GM12878 (cell line): ENCODE measurements at regions not wholly inside any gene's neighbourhood (a gene's known extent, or its start where the extent isn't known, plus 50 kb on each side); places are given as distances from the start of the nearest gene placed in this dataset.

Experiments
- BHLHE40 ChIP-seq, 2 experiments: fragments of 450-650 bp in 1 of 2; IDR thresholded peaks; 2 replicates each; pipeline ENCODE4 v1.6.1; 2011 to 2017; ENCODE audit warnings: low read depth in 2 of 2, borderline replicate concordance in 1 of 2, improper control_type of control experiment in 1 of 2, low read length in 1 of 2, mild to moderate bottlenecking in 1 of 2
- EP300 ChIP-seq, 2 experiments: fragments of 150-350 bp in 1 of 2; IDR thresholded peaks; 2 replicates each; pipeline ENCODE4 v1.6.1; 2011 to 2012; ENCODE audit warnings: low read depth in 2 of 2, low read length in 2 of 2, borderline replicate concordance in 1 of 2, improper control_type of control experiment in 1 of 2, inconsistent platforms in 1 of 2; ENCODE audit not compliant: control insufficient read depth in 1 of 2
- MXI1 ChIP-seq: fragments of 150-350 bp; IDR thresholded peaks from 2 replicates; pipeline ENCODE4 v1.6.1; 2011; ENCODE audit warnings: low read depth, mild to moderate bottlenecking, inconsistent platforms, low read length, improper control_type of control experiment
- NFXL1 ChIP-seq: fragments of 450-650 bp; IDR thresholded peaks from 2 replicates; pipeline ENCODE4 v1.6.1; 2017; ENCODE audit warnings: antibody characterized with exemption, mild to moderate bottlenecking, borderline replicate concordance
- PAX5 ChIP-seq: IDR thresholded peaks from 2 replicates; pipeline ENCODE4 v1.6.1; 2011; ENCODE audit warnings: low read depth, low read length, borderline replicate concordance
- POLR2A ChIP-seq: IDR thresholded peaks from 2 replicates; pipeline ENCODE4 v1.6.1; 2011; ENCODE audit warnings: low read depth, mild to moderate bottlenecking, low read length
- POLR2AphosphoS2 ChIP-seq: IDR thresholded peaks from 2 replicates; pipeline ENCODE4 v1.6.1; 2011; ENCODE audit warnings: low read depth, mild to moderate bottlenecking, low read length, improper control_type of control experiment, moderate library complexity
- POLR2AphosphoS5 ChIP-seq: IDR thresholded peaks from 2 replicates; pipeline ENCODE4 v1.6.1; 2011; ENCODE audit warnings: mild to moderate bottlenecking, low read length, inconsistent platforms
- SMC3 ChIP-seq: IDR thresholded peaks from 2 replicates; pipeline ENCODE4 v1.6.1; 2011; ENCODE audit warnings: low read length, improper control_type of control experiment, borderline replicate concordance
- SP1 ChIP-seq: IDR thresholded peaks from one replicate; pipeline ENCODE4 v1.6.1; 2011; ENCODE audit warnings: low read depth, low read length
- SPI1 ChIP-seq: IDR thresholded peaks from 2 replicates; pipeline ENCODE4 v1.6.1; 2011; ENCODE audit warnings: low read depth, mild to moderate bottlenecking, low read length, moderate library complexity, borderline replicate concordance; ENCODE audit not compliant: insufficient read depth
- TAF1 ChIP-seq: IDR thresholded peaks from 2 replicates; pipeline ENCODE4 v1.6.1; 2011; ENCODE audit warnings: mild to moderate bottlenecking, low read depth, low read length, borderline replicate concordance
- TF ChIP-seq, protein P1 (sequence below), 3 experiments: IDR thresholded peaks in 2 of 3; conservative IDR thresholded peaks in 1 of 3; 2 replicates each; pipeline ENCODE4 v1.5.1; 2011; ENCODE audit warnings: low read depth in 3 of 3, low read length in 3 of 3, mild to moderate bottlenecking in 3 of 3, control low read depth in 2 of 3, moderate library complexity in 2 of 3, inconsistent platforms in 1 of 3, mixed read lengths in 1 of 3; ENCODE audit not compliant: control insufficient read depth in 2 of 3, insufficient read depth in 1 of 3; ENCODE audit errors: extremely low read depth in 1 of 3

DNA sequence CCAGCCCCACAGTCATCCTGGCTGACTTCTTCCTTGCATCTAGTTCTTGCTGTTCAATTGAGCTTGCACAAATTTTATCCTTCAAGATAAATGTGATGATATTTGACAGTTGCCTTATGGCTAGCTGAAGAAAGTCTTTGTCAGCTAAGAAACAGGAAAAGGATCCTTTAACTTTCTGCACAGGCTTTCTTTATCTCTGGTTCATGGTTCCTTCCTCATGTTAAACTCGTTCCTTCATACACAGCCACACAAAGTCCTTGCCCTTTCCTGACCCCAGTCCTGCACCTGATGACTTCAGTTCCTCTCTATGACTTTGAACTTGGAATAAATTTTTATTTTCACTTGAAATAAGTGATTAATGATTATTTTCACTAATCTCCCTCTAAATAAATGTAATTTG lies 132.5 kb upstream of the PRSS3 start:
- TF ChIP-seq PAX5 (no peak), NFXL1 (no peak), POLR2A (no peak), BHLHE40 (IDR thresholded peaks at IDR 0.05; ENCODE audit: borderline replicate concordance in 1 of 2, low read depth in 2 of 2, low read length in 1 of 2) (no peak), POLR2AphosphoS2 (no peak), SMC3 (no peak), TAF1 (no peak), SP1 (no peak), EP300 (IDR thresholded peaks at IDR 0.05; ENCODE audit: borderline replicate concordance in 1 of 2, control insufficient read depth in 1 of 2, low read depth in 2 of 2, low read length in 2 of 2) (no peak), MXI1 (no peak), POLR2AphosphoS5 (no peak), SPI1 (no peak)
- TF ChIP-seq, protein P1, sequence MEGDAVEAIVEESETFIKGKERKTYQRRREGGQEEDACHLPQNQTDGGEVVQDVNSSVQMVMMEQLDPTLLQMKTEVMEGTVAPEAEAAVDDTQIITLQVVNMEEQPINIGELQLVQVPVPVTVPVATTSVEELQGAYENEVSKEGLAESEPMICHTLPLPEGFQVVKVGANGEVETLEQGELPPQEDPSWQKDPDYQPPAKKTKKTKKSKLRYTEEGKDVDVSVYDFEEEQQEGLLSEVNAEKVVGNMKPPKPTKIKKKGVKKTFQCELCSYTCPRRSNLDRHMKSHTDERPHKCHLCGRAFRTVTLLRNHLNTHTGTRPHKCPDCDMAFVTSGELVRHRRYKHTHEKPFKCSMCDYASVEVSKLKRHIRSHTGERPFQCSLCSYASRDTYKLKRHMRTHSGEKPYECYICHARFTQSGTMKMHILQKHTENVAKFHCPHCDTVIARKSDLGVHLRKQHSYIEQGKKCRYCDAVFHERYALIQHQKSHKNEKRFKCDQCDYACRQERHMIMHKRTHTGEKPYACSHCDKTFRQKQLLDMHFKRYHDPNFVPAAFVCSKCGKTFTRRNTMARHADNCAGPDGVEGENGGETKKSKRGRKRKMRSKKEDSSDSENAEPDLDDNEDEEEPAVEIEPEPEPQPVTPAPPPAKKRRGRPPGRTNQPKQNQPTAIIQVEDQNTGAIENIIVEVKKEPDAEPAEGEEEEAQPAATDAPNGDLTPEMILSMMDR (IDR thresholded peaks at IDR 0.05 in 2 of 3, conservative IDR thresholded peaks at IDR 0.05 in 1 of 3; ENCODE audit: control insufficient read depth in 2 of 3, extremely low read depth in 1 of 3, insufficient read depth in 1 of 3, low read depth in 3 of 3, low read length in 3 of 3) = no peak
